Upper lobe of right lung (tissue), 1 donor: ENCODE measurements at regions not wholly inside any gene's neighbourhood (a gene's known extent, or its start where the extent isn't known, plus 50 kb on each side); places are given as distances from the start of the nearest gene placed in this dataset.
A peak's percentile ranks its signal among the peaks of the same experiment; 100 is the strongest.

Source experiments
- ATAC-seq: fragments of 200-7000 bp; cut with Tn5 transposase; one replicate; pipeline ENCODE4 v1.9.1; 2020; ENCODE audit warnings: mild to moderate bottlenecking, moderate library complexity
- DNase-seq: peaks from one replicate; pipeline ENCODE4 v3.0.0-alpha.2; 2020
- H3K27ac ChIP-seq: fragments of 200-600 bp; one replicate; pipeline ENCODE4 v1.8.0; 2022
- H3K27me3 ChIP-seq: fragments of 200-600 bp; one replicate; pipeline ENCODE4 v1.8.0; 2022; ENCODE audit warnings: mild to moderate bottlenecking
- H3K36me3 ChIP-seq: fragments of 200-600 bp; one replicate; pipeline ENCODE4 v1.8.0; 2022
- H3K4me1 ChIP-seq: fragments of 200-600 bp; one replicate; pipeline ENCODE4 v1.8.0; 2022
- H3K4me3 ChIP-seq: fragments of 200-600 bp; one replicate; pipeline ENCODE4 v1.8.0; 2022; ENCODE audit warnings: mild to moderate bottlenecking
- H3K9me3 ChIP-seq: fragments of 200-600 bp; one replicate; pipeline ENCODE4 v1.8.0; 2022
- CTCF ChIP-seq: fragments of 200-600 bp; IDR thresholded peaks from one replicate; pipeline ENCODE4 v1.8.0; 2022; ENCODE audit warnings: antibody characterized with exemption
- intact Hi-C: fragments of 100-400 bp; cut with DNase I; formaldehyde crosslinking; loops from one replicate; pipeline ENCODE4 v1.11.0; 2022
- donor health status: DM: no; HTN: yes; CAD: no; lungs with severe emphysema.

GRCh38 chr15:69663441-69663840 is 210.8 kb downstream of the RPLP1 start:
- no peak for TF ChIP-seq CTCF
- Histone ChIP-seq H3K27me3 (no peaks in the 10 kb centered on the region), H3K36me3 (no peaks in the 10 kb centered on the region), H3K4me1 (peaks cover 9% of the 10 kb centered on the region), H3K27ac (no peak overlapping the region), H3K4me3 (no peak overlapping the region), H3K9me3 (no peaks in the 10 kb centered on the region)
- intact Hi-C loops: no loop called here
- DNase-seq (no peak), ATAC-seq (no peak)

GRCh38 chr15:69663982-69664381 is 211.4 kb downstream of the RPLP1 start:
- no peak overlapping the region for H3K27ac ChIP-seq
- H3K4me1 ChIP-seq: peaks cover 9% of the 10 kb centered on the region
- H3K4me3 ChIP-seq: no peak overlapping the region
- H3K9me3 ChIP-seq: no peaks in the 10 kb centered on the region
- no peak for TF ChIP-seq CTCF
- ATAC-seq (no peak), DNase-seq (no peak)
- no peaks in the 10 kb centered on the region for H3K36me3 ChIP-seq
- no peaks in the 10 kb centered on the region for H3K27me3 ChIP-seq
- intact Hi-C loops: no loop called here

GRCh38 chr15:69664572-69665571 is 212.3 kb downstream of the RPLP1 start:
- Histone ChIP-seq H3K36me3 (no peaks in the 10 kb centered on the region), H3K27me3 (no peaks in the 10 kb centered on the region), H3K27ac (no peak overlapping the region), H3K9me3 (no peaks in the 10 kb centered on the region), H3K4me3 (no peak overlapping the region), H3K4me1 (peaks cover 9% of the 10 kb centered on the region)
- intact Hi-C loops: no loop called here
- ATAC-seq (no peak), DNase-seq (no peak)
- TF ChIP-seq CTCF: no peak

GRCh38 chr15:69665641-69666111 is 213.1 kb downstream of the RPLP1 start:
- H3K27ac ChIP-seq: no peak overlapping the region
- peaks cover 9% of the 10 kb centered on the region for H3K4me1 ChIP-seq
- no peaks in the 10 kb centered on the region for H3K27me3 ChIP-seq
- H3K4me3 ChIP-seq: no peak overlapping the region
- DNase-seq (no peak), ATAC-seq (no peak)
- no peaks in the 10 kb centered on the region for H3K9me3 ChIP-seq
- no peak for TF ChIP-seq CTCF
- intact Hi-C loops: no loop called here
- no peaks in the 10 kb centered on the region for H3K36me3 ChIP-seq

- Histone ChIP-seq H3K36me3 (no peaks in the 10 kb centered on the region), H3K27me3 (no peaks in the 10 kb centered on the region), H3K27ac (no peak overlapping the region), H3K4me3 (no peak overlapping the region), H3K9me3 (no peaks in the 10 kb centered on the region), H3K4me1 (peaks cover 9% of the 10 kb centered on the region)
- intact Hi-C loops: no loop called here
- DNase-seq (no peak), ATAC-seq (peak; percentile 73)
- TF ChIP-seq CTCF: no peak
These were observed 213.8 kb downstream of the RPLP1 start for GRCh38 chr15:69666441-69666882.
